Cerebellar nuclear complex (tissue), 1 donor: ENCODE measurements at regions not wholly inside any gene's neighbourhood (a gene's known extent, or its start where the extent isn't known, plus 50 kb on each side); places are given as distances from the start of the nearest gene placed in this dataset.
A peak's percentile ranks its signal among the peaks of the same experiment; 100 is the strongest.
"Not testable (repeated sequence)": the region's sequence is repeated elsewhere in the genome, so short reads cannot be mapped to it uniquely, and the experiment has no call there.

Experiments used
- DNase-seq, 2 experiments: peaks; one replicate each; lab custom pipeline; 2025; lab: John Stamatoyannopoulos, UW

DNA sequence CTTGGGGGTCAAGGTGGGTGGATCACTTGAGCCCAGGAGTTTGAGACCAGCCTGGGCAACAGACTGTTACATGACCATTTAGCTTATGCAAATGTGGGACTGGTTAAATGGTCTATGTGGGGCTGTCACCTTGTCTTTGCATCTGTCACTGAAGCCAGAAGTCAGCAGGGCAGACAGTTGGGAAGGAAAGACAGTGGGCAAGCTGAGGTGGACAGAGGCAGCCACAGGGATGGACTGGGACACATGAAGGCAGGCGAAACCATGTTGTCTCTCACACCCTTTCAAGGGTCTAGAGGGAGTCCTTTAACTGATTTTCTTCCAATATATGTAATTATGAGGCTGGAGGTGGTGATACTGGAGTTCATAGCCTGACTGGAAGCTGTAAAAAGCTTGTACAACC lies 426.4 kb downstream of the TMEM121 start:
- no peak for DNase-seq

DNA sequence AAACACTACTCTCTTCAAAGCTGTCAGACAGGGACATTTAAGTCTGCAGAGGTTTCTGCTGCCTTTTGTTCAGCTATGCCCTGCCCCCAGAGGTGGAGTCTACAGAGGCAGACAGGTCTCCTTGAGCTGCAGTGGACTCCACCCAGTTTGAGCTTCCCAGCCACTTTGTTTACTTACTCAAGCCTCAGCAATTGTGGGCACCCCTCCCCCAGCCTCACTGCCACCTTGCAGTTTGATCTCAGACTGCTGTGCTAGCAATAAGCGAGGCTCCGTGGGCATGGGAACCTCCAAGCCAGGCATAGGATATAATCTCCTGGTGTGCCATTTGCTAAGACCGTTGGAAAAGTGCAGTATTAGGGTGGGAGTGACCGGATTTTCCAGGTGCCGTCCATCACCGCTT lies 435.2 kb downstream of the TMEM121 start:
- not testable (repeated sequence) for DNase-seq

DNA sequence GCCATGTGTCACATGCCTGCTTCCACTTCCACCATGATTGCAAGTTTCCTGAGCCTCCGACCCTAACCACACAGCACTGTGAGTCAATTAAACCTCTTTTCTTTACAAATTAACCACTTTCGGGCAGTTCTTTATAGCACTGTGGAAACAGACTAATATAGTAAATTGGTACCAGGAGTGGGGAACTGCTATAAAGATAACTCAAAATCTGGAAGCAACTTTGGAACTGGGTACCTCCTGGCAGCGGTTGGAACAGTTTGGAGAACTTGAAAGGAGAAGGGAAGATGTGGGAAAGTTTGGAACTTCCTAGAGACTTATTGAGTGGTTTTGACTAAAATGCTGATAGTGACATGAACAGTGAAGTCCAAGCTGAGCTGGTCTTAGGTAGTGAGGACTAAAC lies 436.1 kb downstream of the TMEM121 start:
- no peak for DNase-seq

DNA sequence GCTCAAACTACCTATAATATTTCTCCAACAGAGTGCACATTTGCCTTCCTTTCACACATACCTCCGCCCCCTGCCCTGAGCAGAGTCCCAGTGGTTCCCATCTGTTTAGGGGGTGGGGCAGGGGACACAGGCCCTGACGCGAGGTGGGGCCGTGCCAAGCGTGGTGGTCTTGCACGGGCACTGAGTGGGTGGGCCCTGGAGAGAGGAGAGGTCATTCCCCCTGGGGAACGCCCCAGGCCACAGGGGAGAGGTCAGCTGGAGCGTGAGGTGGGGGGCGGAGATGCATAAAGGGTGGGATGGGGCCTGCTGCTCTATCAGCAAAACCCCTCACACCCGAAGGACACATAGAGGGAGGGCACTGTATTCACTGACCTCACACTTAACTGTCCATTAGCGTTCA lies 441.9 kb downstream of the TMEM121 start:
- DNase-seq: no peak

DNA sequence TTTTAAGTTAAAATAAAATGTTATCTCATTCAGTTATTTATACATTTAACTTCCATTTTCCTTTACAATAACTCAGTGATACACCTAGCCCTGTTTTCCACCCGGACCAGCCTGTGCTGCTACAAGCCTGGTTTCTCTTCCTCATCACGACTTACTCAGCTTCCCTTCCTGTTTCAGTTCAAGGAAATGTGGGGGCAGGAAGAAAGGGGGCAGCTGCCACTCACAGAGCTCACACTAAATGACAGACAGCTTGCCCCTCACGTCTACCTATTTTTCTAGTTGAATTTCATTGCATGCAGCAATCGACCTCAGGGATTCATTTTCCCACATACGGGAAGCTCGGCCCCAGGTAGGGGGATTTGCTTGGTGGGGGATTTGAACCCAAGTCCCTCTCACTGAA lies 442.6 kb downstream of the TMEM121 start:
- DNase-seq: not testable (repeated sequence)

DNA sequence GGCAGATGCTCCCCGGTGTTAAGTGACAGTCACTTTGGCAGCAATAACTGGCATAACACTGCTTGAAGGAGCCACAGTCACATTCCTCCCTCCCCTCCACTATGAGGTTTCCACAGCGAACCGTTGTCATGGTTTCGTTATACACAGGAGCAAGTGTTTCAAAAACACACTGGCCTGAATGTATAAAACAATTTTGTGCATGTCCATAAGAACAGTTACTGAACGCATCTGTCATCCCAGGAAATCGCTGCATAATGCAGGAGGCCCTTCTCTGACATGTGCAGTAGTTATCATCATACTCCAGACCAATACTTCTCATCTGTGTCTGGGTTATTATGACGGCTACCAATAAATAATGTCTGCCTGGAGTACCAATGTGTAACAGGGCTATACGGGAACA lies 444.4 kb downstream of the TMEM121 start:
- DNase-seq: not testable (repeated sequence)

DNA sequence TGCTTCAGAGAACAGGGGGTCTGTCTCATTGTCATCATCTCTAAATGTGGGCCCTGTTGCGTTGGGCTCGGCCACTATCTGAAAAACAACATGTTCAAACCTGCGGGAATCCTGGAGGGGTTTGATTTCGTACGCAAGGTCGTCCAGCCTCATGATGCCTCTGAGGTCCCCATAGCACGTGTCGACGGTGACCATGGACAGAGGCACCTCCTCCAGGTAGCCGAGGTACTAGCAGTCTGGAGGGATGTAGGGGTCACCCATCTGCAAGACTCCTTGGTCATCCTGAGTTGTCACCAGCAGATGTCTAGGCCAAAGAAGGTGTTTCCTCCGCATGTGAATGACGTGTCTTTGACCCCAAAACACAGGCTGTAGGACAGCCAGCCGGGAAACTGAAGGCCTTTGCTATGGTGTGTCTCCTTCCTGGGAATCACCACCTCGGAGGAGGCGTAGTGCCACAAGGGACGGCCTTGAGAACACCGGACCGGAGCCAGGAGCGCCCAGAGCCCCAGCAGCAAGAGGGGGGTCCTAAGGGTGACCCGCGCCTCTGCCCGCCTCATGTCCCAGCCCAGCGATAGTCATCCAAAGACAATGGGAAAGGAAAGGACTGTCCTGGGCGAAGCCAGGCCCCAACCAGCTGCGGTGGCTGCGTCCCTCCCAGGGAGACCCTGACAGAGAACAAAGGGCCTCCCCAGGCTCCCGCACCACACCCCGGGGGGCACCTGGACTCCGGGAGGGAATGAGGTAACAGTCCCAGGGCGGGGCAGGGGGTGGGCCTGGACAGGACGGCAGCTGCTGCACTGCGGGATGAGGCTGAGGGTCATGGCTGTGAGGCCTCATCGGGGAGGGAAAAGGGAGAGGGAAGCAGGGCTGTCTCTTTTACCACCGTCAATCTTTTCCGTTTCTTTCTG lies 445.5 kb downstream of the TMEM121 start:
- DNase-seq: no peak

DNA sequence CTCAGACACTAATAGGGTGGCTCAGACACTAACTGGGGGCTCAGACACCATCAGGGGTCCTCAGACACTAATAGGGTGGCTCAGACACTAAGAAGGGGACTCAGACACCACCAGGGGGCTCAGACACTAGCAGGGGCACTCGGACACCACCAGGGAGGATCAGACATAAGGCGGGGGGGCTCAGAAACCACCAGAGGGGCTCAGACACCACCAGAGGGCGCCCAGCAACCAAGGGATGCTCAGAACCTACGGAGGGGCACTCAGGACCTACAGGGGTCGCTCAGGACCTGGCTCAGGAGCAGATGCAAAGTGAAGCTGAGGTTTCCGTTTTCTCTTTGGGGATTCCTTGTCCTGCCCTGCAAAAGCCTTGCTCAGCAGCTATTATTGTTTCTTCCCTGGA lies 448.5 kb downstream of the TMEM121 start:
- DNase-seq: no peak

DNA sequence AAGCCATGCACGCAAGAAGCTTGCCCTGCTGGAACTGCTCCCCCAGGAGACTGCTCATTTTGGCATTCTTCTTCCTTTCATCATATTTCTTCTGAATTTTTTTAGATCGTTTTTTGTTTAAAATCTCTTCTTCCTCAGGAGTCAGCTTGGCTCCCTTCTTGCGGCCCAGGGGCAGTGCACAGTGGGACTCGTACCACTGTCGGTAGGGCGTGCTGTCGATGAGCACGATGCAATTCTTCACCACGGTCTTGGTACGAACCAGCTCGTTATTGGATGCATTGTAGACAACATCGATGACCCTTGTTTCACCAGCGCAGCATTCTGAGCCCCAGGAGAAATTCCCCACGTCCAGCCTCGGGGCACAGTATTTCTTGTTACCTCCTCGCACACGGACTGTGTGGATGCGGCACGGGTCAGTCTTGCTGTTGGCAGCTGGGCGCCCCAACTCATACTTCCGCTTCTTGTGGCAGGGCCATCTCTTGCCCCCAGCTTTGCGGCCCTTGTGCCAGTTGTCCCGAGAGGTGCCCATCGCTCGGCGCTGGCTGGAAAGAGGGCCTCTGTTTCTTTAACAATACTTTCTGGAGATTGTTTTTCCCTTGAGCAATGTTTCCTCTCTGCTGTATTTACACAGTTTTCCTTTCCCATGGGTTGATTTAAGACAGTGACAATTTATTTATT lies 452.4 kb downstream of the TMEM121 start:
- DNase-seq: no peak

DNA sequence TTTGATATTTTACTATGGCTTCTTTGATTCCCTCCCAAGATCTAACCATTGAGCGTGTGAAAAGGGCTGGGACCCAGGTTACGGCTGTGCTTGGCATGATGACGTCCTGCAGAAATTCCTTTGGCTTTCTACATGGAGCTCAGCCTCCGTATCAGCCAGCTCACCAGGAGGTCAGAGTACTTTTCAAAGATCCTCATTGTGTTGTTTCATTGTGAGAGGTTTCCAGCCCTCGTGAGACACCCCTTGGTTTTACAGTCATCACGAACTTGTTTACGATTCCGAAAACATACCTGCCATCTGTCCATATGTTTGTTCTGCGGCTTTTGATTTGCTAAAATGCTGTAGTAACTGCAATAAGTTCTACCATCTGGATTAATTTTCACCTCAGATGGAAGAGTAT lies 453.1 kb downstream of the TMEM121 start:
- no peak for DNase-seq

DNA sequence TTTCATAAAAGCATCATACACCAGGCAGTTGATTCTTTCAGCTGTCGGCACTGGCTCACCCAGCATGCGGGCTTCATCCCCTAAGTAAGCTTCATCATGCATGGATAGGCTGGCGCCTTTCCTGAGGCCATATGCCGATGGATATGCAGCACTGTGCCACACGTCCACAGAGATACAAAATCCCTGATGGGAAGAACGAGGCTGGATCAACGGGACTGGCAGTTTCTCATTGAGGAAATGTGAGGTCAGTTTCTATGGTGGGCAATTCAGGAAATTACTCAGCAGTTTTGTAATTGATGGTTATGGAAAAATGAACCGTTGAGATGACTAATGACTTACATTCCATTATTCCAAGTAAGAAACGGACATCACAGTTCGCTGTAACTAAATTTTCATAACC lies 453.8 kb downstream of the TMEM121 start:
- DNase-seq: peak; percentile 7 to 42

DNA sequence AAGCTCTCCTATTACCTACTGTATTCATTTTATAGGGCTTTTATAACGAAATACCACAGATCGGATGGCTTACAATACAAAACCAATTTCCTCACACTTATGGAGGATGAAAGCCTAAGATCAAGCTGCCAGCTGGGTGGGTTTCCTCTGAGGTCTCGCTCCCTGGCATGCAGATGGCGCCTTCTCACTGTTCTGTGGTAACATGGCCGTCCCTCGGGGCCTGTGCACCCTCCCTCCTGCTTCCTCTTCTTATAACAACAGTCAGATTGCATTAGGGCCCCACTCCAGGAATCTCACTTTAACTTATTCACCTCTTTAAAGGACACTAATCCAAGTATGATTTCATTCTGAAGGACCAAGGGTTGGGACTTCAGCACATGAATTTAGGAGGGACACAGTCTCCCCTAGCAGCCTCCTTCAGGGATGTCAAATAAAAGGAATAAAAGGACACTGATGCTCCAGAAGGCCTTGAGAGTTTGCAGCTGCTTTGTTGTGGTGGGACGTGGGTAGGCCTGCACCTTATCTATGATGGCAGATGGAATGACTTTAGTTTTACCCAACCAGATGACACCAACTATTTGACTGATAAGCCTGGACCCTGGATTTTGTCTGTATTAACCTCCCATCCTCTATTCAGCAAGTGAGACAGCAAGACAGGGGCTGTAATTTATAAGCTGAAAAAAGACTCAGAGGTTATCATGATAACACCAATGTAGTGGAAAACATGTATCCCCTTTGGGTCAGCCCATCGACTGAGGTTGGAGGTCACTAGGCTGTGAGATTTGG lies 455.3 kb downstream of the TMEM121 start:
- not testable (repeated sequence) for DNase-seq

DNA sequence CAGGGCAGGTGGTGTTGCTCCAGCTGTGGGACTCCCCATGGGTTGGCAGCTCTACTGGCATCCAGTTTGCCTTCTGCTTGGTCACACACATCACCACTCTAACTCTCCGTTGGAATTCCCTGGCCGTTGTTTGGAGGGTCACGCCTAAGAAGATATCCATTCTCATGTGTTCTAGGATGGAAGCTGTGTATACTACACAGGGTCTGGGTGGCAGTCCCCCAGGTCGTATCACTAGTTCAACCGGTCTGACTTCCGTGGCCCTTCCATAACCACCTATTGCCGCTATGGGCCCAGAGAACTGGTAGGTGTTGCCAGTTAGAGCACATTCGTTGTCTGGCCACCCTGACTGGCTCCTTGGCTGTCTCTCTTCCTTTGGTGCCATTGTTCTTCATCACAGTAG lies 456.3 kb downstream of the TMEM121 start:
- DNase-seq: no peak

DNA sequence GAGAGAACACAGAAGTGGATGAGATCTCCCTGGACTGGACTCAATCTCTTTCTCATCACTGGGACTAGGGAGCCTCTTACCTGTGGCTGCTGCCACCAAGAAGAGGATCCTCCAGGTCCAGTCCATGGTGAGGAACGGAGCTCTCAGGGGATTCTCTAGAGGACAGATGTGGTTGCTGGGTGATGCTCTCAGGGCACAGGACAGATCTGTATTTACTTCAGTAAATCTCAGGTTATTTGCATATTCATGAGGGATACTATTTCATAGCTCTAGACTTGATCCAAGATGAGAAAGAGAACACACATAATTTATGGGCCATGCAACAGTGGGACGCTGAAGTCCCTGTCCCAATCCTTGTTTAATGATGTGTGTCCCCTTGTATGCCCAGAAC lies 460.5 kb downstream of the TMEM121 start:
- DNase-seq: no peak

DNA sequence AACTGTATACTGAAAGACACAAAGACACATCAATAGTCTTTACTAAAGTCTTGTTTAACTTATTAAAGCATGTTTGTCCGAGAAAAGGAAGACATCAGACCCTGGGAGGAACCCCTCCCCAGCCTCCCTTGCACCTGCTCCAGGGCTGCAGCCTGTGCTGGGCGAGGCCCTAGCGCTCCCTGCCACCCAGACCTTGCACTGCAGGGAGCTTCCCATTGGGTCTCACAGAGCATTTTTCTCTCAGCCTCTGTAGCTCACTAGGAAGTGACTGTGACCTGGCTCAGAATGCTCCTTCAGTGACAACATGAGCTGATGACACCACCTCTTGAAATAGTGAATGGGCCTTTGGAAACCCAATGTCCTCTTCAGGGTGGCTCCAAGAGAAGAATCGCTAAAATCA lies 461.2 kb downstream of the TMEM121 start:
- DNase-seq: no peak

DNA sequence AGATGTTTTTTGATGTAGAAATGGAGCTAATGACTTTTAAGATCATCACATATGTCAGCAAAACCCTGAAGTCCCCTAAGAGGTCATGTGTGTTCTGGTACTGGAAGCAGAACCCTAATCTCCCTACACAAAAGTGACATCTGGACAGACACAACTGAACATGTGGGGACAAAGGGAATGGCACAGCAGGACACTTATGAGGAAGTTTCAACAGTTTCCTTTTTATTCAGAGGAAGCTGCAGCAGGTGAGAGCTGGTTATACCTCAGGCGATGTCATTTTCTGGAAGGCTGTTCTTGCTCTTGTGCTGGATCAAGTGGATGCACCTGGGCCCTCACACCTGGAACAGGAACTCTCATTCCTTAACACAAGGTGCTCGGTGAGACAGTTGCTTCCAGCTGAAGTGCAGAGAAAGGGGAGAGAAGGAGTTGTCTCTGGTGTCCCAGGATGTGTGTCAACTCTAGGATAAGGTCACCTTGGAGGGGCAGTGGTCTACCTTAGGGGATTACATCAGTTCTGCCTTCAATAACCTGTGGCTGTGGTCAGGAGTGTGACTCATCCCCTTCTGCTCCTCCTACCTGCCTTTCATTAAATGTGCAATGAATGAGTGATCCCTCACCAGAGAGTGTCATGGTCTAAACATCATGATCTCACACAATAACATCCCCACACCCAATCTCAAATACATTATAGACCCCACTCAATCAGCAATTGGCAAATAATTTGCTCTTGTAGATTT lies 463.4 kb downstream of the TMEM121 start:
- DNase-seq: no peak

DNA sequence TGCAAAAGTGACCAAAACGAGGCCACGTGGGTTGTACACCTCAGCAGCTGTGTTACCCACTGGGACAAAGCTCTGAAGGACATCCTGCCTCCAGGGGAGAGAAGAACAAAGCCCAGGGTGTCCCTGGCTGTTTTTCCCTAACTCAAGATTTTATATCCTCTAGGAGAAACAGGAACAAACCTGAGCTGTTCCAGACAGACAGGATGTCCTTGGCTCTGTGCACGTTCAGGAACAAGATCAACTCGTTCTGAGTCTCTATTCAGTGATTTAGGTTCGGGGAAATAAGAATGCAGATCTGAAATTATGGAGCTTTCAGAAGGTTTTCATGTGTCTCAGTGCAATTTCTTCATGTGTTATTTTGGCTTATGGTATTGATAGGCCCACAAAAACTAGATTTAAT lies 465.3 kb downstream of the TMEM121 start:
- not testable (repeated sequence) for DNase-seq

DNA sequence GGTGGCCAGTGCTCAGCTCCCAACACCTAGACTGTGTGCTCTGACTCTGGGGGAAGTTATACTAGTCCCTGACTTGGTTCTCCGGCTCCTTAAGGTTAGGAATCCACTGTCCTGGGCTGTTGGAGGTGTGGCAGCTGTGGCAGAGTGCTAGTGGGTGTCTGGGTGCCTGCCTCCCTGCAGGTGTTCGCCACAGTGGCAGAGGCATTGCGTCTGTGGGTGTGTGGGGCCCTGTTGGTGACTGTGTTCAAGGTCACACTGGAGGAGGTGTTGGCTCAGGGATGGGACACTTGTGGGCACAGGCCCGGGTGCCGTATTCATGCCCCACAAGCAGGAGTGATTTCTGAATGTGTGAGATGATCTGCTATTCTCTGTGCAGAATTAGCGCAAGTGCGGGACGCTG lies 467.4 kb downstream of the TMEM121 start:
- DNase-seq: no peak

DNA sequence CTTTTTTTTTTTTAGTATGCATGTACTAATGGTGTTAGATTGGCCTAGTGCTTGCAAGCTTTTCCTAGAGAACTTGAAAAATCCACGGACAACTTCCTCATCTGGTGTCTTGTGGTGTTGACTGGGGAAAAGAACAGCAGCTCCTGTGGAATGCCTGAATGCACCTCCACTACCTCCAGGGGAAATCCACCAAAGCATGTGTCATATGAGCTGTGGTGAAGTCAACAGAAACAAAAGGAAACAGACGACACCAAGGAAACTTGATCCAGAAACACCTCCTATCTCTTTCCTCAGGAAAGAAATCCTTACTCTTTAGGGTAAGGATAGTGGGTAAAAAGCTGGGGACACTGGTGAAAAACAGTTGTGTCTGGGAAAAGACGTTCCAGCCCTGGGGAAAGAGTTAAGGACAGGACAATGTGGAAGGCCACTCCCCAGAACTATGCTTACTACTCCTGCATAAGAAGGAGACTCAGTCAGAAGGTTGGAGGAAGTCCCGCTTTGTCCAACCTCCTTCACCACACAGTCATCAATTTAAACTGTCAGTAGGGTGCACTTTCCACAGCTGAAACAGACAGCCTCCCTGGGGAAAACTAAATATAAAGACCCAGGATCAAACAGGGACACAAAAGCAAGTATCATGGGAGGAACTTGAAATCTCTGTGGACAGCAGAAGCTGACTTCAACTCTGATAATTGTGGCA lies 468.8 kb downstream of the TMEM121 start:
- not testable (repeated sequence) for DNase-seq

DNA sequence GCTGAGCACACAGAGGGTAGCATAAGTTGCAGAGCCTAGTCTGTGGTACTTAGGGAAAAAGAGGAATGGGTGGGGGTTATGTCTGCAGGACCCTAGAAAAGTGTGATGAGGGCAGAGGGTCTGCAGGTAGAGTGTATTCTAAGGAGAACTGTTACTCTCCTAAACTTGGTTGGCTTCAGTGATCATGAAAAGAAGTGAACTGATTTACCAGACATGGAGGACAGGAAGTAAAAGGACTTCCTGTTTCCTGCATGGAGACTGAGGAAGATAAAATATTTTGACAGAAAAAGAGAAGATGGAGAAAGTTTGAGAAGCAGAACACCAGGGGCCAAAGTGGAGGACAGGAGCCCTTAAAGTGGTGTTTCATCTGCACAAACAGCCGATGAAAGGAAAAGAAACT lies 472.2 kb downstream of the TMEM121 start:
- not testable (repeated sequence) for DNase-seq

DNA sequence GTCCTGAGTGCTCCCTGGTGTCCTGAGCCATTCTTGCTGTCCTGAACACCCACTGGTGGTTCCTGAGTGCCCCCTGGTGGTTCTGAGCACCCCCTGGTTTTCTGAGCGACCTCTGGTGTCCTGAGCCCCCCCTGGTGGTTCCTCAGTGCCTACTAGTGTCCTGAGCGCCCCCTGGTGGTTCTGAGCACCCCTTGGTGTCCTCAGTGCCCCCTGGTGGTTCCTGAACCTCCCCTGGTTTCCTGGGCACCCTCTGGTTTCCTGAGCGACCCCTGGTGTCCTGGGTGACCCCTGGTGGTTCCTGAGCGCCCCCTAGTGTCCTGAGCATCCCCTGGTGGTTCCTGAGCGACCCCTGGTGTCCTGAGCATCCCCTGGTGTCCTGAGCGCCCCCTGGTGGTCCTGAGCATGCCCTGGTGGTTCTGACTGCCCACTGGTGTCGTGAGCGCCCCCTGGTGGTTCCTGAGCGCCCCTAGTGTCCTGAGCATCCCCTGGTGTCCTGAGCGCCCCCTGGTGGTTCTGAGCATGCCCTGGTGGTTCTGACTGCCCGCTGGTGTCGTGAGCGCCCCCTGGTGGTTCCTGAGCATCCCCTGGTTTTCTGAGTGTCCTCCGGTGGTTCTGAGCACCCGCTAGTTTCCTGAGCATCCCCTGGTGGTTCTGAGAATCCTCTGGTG lies 473.1 kb downstream of the TMEM121 start:
- DNase-seq: no peak
